Uterus (tissue), 3 donors: ENCODE measurements at regions not wholly inside any gene's neighbourhood (a gene's known extent, or its start where the extent isn't known, plus 50 kb on each side); places are given as distances from the start of the nearest gene placed in this dataset.

Source experiments
- DNase-seq, 2 donors: peaks; one replicate each; pipeline ENCODE4 v3.0.0-alpha.2; 2019 to 2020
- H3K27ac ChIP-seq, 2 donors: fragments of 200-600 bp; sonication (generic); 1 replicate in 1 of 2; 2 replicates in 1 of 2; pipeline ENCODE4 v1.5.1; 2016 to 2018
- H3K27me3 ChIP-seq, 2 donors: fragments of 200-600 bp; sonication (generic); one replicate each; pipeline ENCODE4 v1.5.1; 2018 to 2019; ENCODE audit warnings: control low read depth in 1 of 2
- H3K36me3 ChIP-seq, 2 donors: fragments of 200-600 bp; sonication (generic); one replicate each; pipeline ENCODE4 v1.5.1; 2019; ENCODE audit warnings: control low read depth in 1 of 2
- H3K4me1 ChIP-seq, 2 donors: fragments of 200-600 bp; sonication (generic); one replicate each; pipeline ENCODE4 v1.5.1; 2018 to 2019; ENCODE audit warnings: control low read depth in 1 of 2
- H3K4me3 ChIP-seq, 2 donors: fragments of 200-600 bp; sonication (generic); 1 replicate in 1 of 2; 2 replicates in 1 of 2; pipeline ENCODE4 v1.5.1; 2018 to 2019; ENCODE audit warnings: mild to moderate bottlenecking in 1 of 2
- H3K9me3 ChIP-seq, 2 donors: fragments of 200-600 bp; sonication (generic); one replicate each; pipeline ENCODE4 v1.5.1; 2019; ENCODE audit warnings: control low read depth in 1 of 2
- CTCF ChIP-seq, 4 experiments: fragments of 200-600 bp in 2 of 4; fragments of 450-650 bp in 2 of 4; sonication (generic) in 2 of 4; IDR thresholded peaks; one replicate each; pipeline ENCODE4 v1.5.1; 2016 to 2019; ENCODE audit warnings: antibody characterized with exemption in 4 of 4, mild to moderate bottlenecking in 2 of 4, moderate library complexity in 1 of 4
- POLR2A ChIP-seq, 2 donors: fragments of 450-650 bp; IDR thresholded peaks; one replicate each; pipeline ENCODE4 v1.6.1; 2016; ENCODE audit warnings: antibody characterized with exemption in 2 of 2, mild to moderate bottlenecking in 1 of 2, moderate library complexity in 1 of 2
- intact Hi-C: fragments of 100-400 bp; cut with DNase I; formaldehyde crosslinking; loops from one replicate; pipeline ENCODE4 v1.15.1; 2023; ENCODE audit warnings: low total_unique reads
- donor health status: DM: yes; HTN: yes; CAD: no.

- DNase-seq: no peak
- Histone ChIP-seq H3K4me3 (no peak overlapping the region), H3K27ac (no peak overlapping the region), H3K4me1 (no peaks in the 10 kb centered on the region), H3K36me3 (no peaks in the 10 kb centered on the region), H3K9me3 (no peaks in the 10 kb centered on the region), H3K27me3 (no peaks in the 10 kb centered on the region)
- TF ChIP-seq POLR2A (IDR thresholded peaks at IDR 0.05): no peak
- TF ChIP-seq CTCF (IDR thresholded peaks at IDR 0.05): no peak
- intact Hi-C loops: no loop called here
These were observed 289.1 kb downstream of the NDFIP2 start for GRCh38 chr13:79770056-79770455.

GRCh38 chr13:79767126-79767525 lies 286.2 kb downstream of the NDFIP2 start:
- H3K9me3 ChIP-seq: no peaks in the 10 kb centered on the region
- no peak overlapping the region for H3K4me3 ChIP-seq
- no peaks in the 10 kb centered on the region for H3K27me3 ChIP-seq
- intact Hi-C loops: no loop called here
- DNase-seq: no peak
- TF ChIP-seq CTCF (IDR thresholded peaks at IDR 0.05) (no peak), POLR2A (IDR thresholded peaks at IDR 0.05) (no peak)
- H3K36me3 ChIP-seq: no peaks in the 10 kb centered on the region
- no peaks in the 10 kb centered on the region for H3K4me1 ChIP-seq
- no peak overlapping the region for H3K27ac ChIP-seq

GRCh38 chr13:79765331-79765730 lies 284.4 kb downstream of the NDFIP2 start:
- H3K27ac ChIP-seq: no peak overlapping the region
- no peak overlapping the region for H3K4me3 ChIP-seq
- H3K4me1 ChIP-seq: no peaks in the 10 kb centered on the region
- no peak for DNase-seq
- TF ChIP-seq POLR2A (IDR thresholded peaks at IDR 0.05) (no peak), CTCF (IDR thresholded peaks at IDR 0.05) (no peak)
- H3K27me3 ChIP-seq: no peaks in the 10 kb centered on the region
- H3K36me3 ChIP-seq: no peaks in the 10 kb centered on the region
- no peaks in the 10 kb centered on the region for H3K9me3 ChIP-seq
- intact Hi-C loops: no loop called here

- no peaks in the 10 kb centered on the region for H3K9me3 ChIP-seq
- TF ChIP-seq POLR2A (IDR thresholded peaks at IDR 0.05) (no peak), CTCF (IDR thresholded peaks at IDR 0.05) (no peak)
- H3K36me3 ChIP-seq: no peaks in the 10 kb centered on the region
- intact Hi-C loops: no loop called here
- no peak overlapping the region for H3K4me3 ChIP-seq
- H3K4me1 ChIP-seq: no peaks in the 10 kb centered on the region
- no peaks in the 10 kb centered on the region for H3K27me3 ChIP-seq
- DNase-seq: peak; percentile 69 to 76
- H3K27ac ChIP-seq: peak overlapping the region in 1 of 2 donors; percentile 2
These were observed 269.1 kb downstream of the NDFIP2 start for GRCh38 chr13:79749984-79750551.

GRCh38 chr13:79749566-79749965 lies 268.6 kb downstream of the NDFIP2 start:
- Histone ChIP-seq H3K27ac (peak overlapping the region in 1 of 2 donors; percentile 2), H3K4me3 (no peak overlapping the region), H3K9me3 (no peaks in the 10 kb centered on the region), H3K4me1 (no peaks in the 10 kb centered on the region), H3K27me3 (no peaks in the 10 kb centered on the region), H3K36me3 (no peaks in the 10 kb centered on the region)
- TF ChIP-seq POLR2A (IDR thresholded peaks at IDR 0.05) (no peak), CTCF (IDR thresholded peaks at IDR 0.05) (no peak)
- intact Hi-C loops: no loop called here
- DNase-seq: no peak
